Mesendoderm (in vitro differentiated cells): ENCODE measurements at regions not wholly inside any gene's neighbourhood (a gene's known extent, or its start where the extent isn't known, plus 50 kb on each side); places are given as distances from the start of the nearest gene placed in this dataset.
"Not testable (repeated sequence)": the region's sequence is repeated elsewhere in the genome, so short reads cannot be mapped to it uniquely, and the experiment has no call there.

Source experiments
- DNase-seq: peaks from one replicate; pipeline ENCODE4 v3.0.0; 2013
- H2AK5ac ChIP-seq: 2 replicates; pipeline ENCODE4 v1.6.1; 2013; ENCODE audit warnings: low read length, inconsistent platforms
- H2BK120ac ChIP-seq: 2 replicates; pipeline ENCODE4 v1.6.1; 2013; ENCODE audit warnings: low read depth, mild to moderate bottlenecking, low read length, moderate library complexity, mixed read lengths
- H2BK15ac ChIP-seq: replicated peaks from 2 replicates; pipeline ENCODE4 v1.6.1; 2013; ENCODE audit warnings: low read depth, mild to moderate bottlenecking, moderate library complexity
- H2BK5ac ChIP-seq: 2 replicates; pipeline ENCODE4 v1.6.1; 2013; ENCODE audit warnings: low read length, inconsistent platforms
- H3K18ac ChIP-seq: 2 replicates; pipeline ENCODE4 v1.6.1; 2013; ENCODE audit warnings: mild to moderate bottlenecking, low read length, mixed read lengths
- H3K23ac ChIP-seq: one replicate; pipeline ENCODE4 v1.6.1; 2013; ENCODE audit warnings: low read length
- H3K27ac ChIP-seq: 2 replicates; pipeline ENCODE4 v1.5.1; 2013; ENCODE audit warnings: low read depth, mild to moderate bottlenecking, inconsistent platforms, low read length, moderate library complexity
- H3K27me3 ChIP-seq: 2 replicates; pipeline ENCODE4 v1.6.1; 2013; ENCODE audit warnings: low read length, control low read depth, mild to moderate bottlenecking, inconsistent platforms; ENCODE audit not compliant: insufficient read depth, poor library complexity
- H3K36me3 ChIP-seq: 2 replicates; pipeline ENCODE4 v1.6.1; 2013; ENCODE audit warnings: low read length, inconsistent platforms; ENCODE audit not compliant: control insufficient read depth, insufficient read depth
- H3K4ac ChIP-seq: one replicate; pipeline ENCODE4 v1.6.1; 2013; ENCODE audit warnings: low read depth, mild to moderate bottlenecking, low read length, moderate library complexity
- H3K4me1 ChIP-seq: 2 replicates; pipeline ENCODE4 v1.6.1; 2013; ENCODE audit warnings: low read depth, low read length, inconsistent platforms; ENCODE audit not compliant: control insufficient read depth
- H3K4me2 ChIP-seq: 2 replicates; pipeline ENCODE4 v1.6.1; 2013; ENCODE audit warnings: low read length
- H3K4me3 ChIP-seq: 2 replicates; pipeline ENCODE4 v1.5.1; 2013; ENCODE audit warnings: mild to moderate bottlenecking, low read length
- H3K56ac ChIP-seq: one replicate; pipeline ENCODE4 v1.6.1; 2013; ENCODE audit warnings: low read length
- H3K79me1 ChIP-seq: 2 replicates; pipeline ENCODE4 v1.6.1; 2013; ENCODE audit warnings: low read length, inconsistent platforms
- H3K79me2 ChIP-seq: 2 replicates; pipeline ENCODE4 v1.6.1; 2013; ENCODE audit warnings: mild to moderate bottlenecking, low read length; ENCODE audit not compliant: control insufficient read depth, insufficient read depth
- H3K9ac ChIP-seq: 2 replicates; pipeline ENCODE4 v1.6.1; 2013; ENCODE audit warnings: low read length, inconsistent platforms
- H4K5ac ChIP-seq: one replicate; pipeline ENCODE4 v1.6.1; 2013; ENCODE audit warnings: low read length
- H4K8ac ChIP-seq: one replicate; pipeline ENCODE4 v1.6.1; 2013; ENCODE audit warnings: low read depth, mild to moderate bottlenecking, control low read depth, low read length, moderate library complexity
- WGBS: extraction: QIAGEN DNeasy Blood & Tissue Kit; methylation state at CpG from one replicate; pipeline ENCODE4 v1.1.7; 2013; ENCODE audit warnings: low lambda C conversion rate, missing lambda C conversion rate; ENCODE audit not compliant: insufficient coverage; ENCODE audit errors: extremely low coverage; 5-methylcytosine and 5-hydroxymethylcytosine counted together

- Histone ChIP-seq H3K27ac (no peak overlapping the region), H3K9ac (no peak overlapping the region), H3K27me3 (no peaks in the 10 kb centered on the region), H3K23ac (no peak overlapping the region), H4K5ac (no peak overlapping the region), H4K8ac (no peak overlapping the region), H3K4me2 (no peak overlapping the region), H3K79me2 (no peaks in the 10 kb centered on the region), H3K18ac (no peak overlapping the region), H3K4ac (no peak overlapping the region), H2BK120ac (no peak overlapping the region), H3K36me3 (no peaks in the 10 kb centered on the region), H2AK5ac (no peak overlapping the region), H3K56ac (no peak overlapping the region), H3K4me1 (no peaks in the 10 kb centered on the region), H3K79me1 (no peaks in the 10 kb centered on the region), H3K4me3 (no peak overlapping the region), H2BK15ac (no peak overlapping the region), H2BK5ac (no peak overlapping the region)
- DNase-seq: no peak
- WGBS: no CpG with 5 or more reads among the region's 4 CpGs
Observed at GRCh38 chr9:104302775-104303174, 201.3 kb upstream of the OR13F1 start.

DNA sequence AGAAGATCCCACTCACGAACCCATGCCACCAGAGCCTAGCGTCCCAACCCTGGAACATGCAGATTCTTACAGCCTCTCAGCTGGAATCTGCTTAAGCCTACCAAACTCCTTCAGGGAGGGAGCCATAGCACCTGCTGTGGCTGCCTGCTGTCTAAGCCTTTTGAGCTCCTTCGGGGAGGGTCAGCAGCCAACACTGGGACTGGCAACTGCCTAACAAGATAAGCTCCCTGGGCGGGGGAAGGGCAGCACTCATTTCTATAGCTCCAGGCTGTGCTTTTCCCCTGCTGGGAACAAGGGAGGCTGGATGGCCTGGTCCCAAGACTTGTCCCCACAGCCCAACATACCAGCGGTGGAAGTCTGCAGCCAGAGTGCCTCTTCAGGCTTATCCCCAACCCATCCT is 199.1 kb upstream of the OR13F1 start:
- Histone ChIP-seq H4K8ac (no peak overlapping the region), H4K5ac (no peak overlapping the region), H3K23ac (no peak overlapping the region), H3K27me3 (no peaks in the 10 kb centered on the region), H3K4me2 (no peak overlapping the region), H3K27ac (no peak overlapping the region), H3K9ac (no peak overlapping the region), H3K4ac (no peak overlapping the region), H2BK5ac (no peak overlapping the region), H3K4me1 (no peaks in the 10 kb centered on the region), H3K79me1 (no peaks in the 10 kb centered on the region), H2BK120ac (no peak overlapping the region), H3K36me3 (no peaks in the 10 kb centered on the region), H3K56ac (no peak overlapping the region), H2BK15ac (no peak overlapping the region), H3K18ac (no peak overlapping the region), H3K79me2 (no peaks in the 10 kb centered on the region), H3K4me3 (no peak overlapping the region), H2AK5ac (no peak overlapping the region)
- WGBS: no CpG with 5 or more reads among the region's 5 CpGs
- DNase-seq: peak; percentile 56

- H2BK15ac ChIP-seq: no peak overlapping the region
- no peak overlapping the region for H3K4ac ChIP-seq
- H3K56ac ChIP-seq: no peak overlapping the region
- no peak overlapping the region for H2AK5ac ChIP-seq
- H3K79me1 ChIP-seq: no peaks in the 10 kb centered on the region
- H3K36me3 ChIP-seq: no peaks in the 10 kb centered on the region
- H3K4me1 ChIP-seq: no peaks in the 10 kb centered on the region
- H4K5ac ChIP-seq: no peak overlapping the region
- no peak overlapping the region for H3K4me3 ChIP-seq
- H3K18ac ChIP-seq: no peak overlapping the region
- no peak overlapping the region for H3K4me2 ChIP-seq
- H4K8ac ChIP-seq: no peak overlapping the region
- H3K27me3 ChIP-seq: no peaks in the 10 kb centered on the region
- DNase-seq: peak; percentile 57
- no peak overlapping the region for H3K27ac ChIP-seq
- no peak overlapping the region for H3K23ac ChIP-seq
- no peaks in the 10 kb centered on the region for H3K79me2 ChIP-seq
- H2BK120ac ChIP-seq: no peak overlapping the region
- H2BK5ac ChIP-seq: no peak overlapping the region
- no CpG with 5 or more reads among the region's 5 CpGs for WGBS
- H3K9ac ChIP-seq: no peak overlapping the region
Observed at GRCh38 chr9:104313396-104314110, 190.5 kb upstream of the OR13F1 start.

- not testable (repeated sequence) for H3K4me3 ChIP-seq, H3K23ac ChIP-seq, H2BK120ac ChIP-seq, H2BK15ac ChIP-seq, H3K27ac ChIP-seq, H4K8ac ChIP-seq, H3K79me1 ChIP-seq, H3K27me3 ChIP-seq, H2BK5ac ChIP-seq, H3K79me2 ChIP-seq, H3K4me2 ChIP-seq, H2AK5ac ChIP-seq, H3K56ac ChIP-seq, H3K4ac ChIP-seq, H3K4me1 ChIP-seq, DNase-seq, H3K18ac ChIP-seq, H3K36me3 ChIP-seq, H3K9ac ChIP-seq, H4K5ac ChIP-seq
- WGBS: no CpG with 5 or more reads among the region's 50 CpGs
Observed at GRCh38 chr9:104316201-104317009, 187.7 kb upstream of the OR13F1 start.

- Histone ChIP-seq H3K79me2 (no peaks in the 10 kb centered on the region), H3K18ac (no peak overlapping the region), H3K27me3 (no peaks in the 10 kb centered on the region), H4K8ac (no peak overlapping the region), H3K56ac (no peak overlapping the region), H3K79me1 (no peaks in the 10 kb centered on the region), H2BK5ac (no peak overlapping the region), H3K23ac (no peak overlapping the region), H2BK120ac (no peak overlapping the region), H4K5ac (no peak overlapping the region), H3K4me1 (no peaks in the 10 kb centered on the region), H2BK15ac (no peak overlapping the region), H2AK5ac (no peak overlapping the region), H3K9ac (no peak overlapping the region), H3K36me3 (no peaks in the 10 kb centered on the region), H3K4me3 (no peak overlapping the region), H3K4ac (no peak overlapping the region), H3K27ac (no peak overlapping the region), H3K4me2 (no peak overlapping the region)
- DNase-seq: no peak
- WGBS: no CpG with 5 or more reads among the region's 2 CpGs
Observed at GRCh38 chr9:104319198-104319597, 184.9 kb upstream of the OR13F1 start.
